Lung (tissue), 11 donors: ENCODE measurements at regions not wholly inside any gene's neighbourhood (a gene's known extent, or its start where the extent isn't known, plus 50 kb on each side); places are given as distances from the start of the nearest gene placed in this dataset.

Experiments used
- ATAC-seq: fragments of 200-7000 bp; cut with Tn5 transposase; one replicate; pipeline ENCODE4 v1.9.1; 2020; ENCODE audit warnings: moderate number of reproducible peaks; ENCODE audit not compliant: insufficient read depth, low FRiP score
- DNase-seq, 3 donors: peaks; one replicate each; pipeline ENCODE4 v3.0.0-alpha.2; 2013 to 2017
- H3K27ac ChIP-seq, 2 donors: one replicate each; pipeline ENCODE4 v1.5.1; 2013; ENCODE audit warnings: mild to moderate bottlenecking in 2 of 2, moderate library complexity in 2 of 2, control low read depth in 1 of 2, inconsistent platforms in 1 of 2, low read depth in 1 of 2, low read length in 1 of 2
- H3K27me3 ChIP-seq, 3 donors: one replicate each; pipeline ENCODE4 v1.5.1; 2013; ENCODE audit warnings: low read length in 2 of 3; ENCODE audit not compliant: control insufficient read depth in 3 of 3, insufficient read depth in 3 of 3
- H3K36me3 ChIP-seq, 4 donors: one replicate each; pipeline ENCODE4 v1.5.1; 2013; ENCODE audit warnings: low read length in 4 of 4, mild to moderate bottlenecking in 1 of 4, moderate library complexity in 1 of 4; ENCODE audit not compliant: control insufficient read depth in 4 of 4, insufficient read depth in 4 of 4
- H3K4me1 ChIP-seq, 5 donors: one replicate each; pipeline ENCODE4 v1.5.1; 2013; ENCODE audit warnings: low read length in 5 of 5, mild to moderate bottlenecking in 2 of 5, moderate library complexity in 1 of 5; ENCODE audit not compliant: control insufficient read depth in 5 of 5, insufficient read depth in 5 of 5
- H3K4me3 ChIP-seq: one replicate; pipeline ENCODE4 v1.5.1; 2013; ENCODE audit warnings: mild to moderate bottlenecking, control low read depth, moderate library complexity
- H3K9ac ChIP-seq, 2 donors: one replicate each; pipeline ENCODE4 v1.5.1; 2013; ENCODE audit warnings: low read length in 2 of 2, control low read depth in 1 of 2; ENCODE audit not compliant: insufficient read depth in 1 of 2
- H3K9me3 ChIP-seq, 4 donors: one replicate each; pipeline ENCODE4 v1.5.1; 2013; ENCODE audit warnings: low read length in 3 of 4, mild to moderate bottlenecking in 1 of 4, moderate library complexity in 1 of 4; ENCODE audit not compliant: control insufficient read depth in 4 of 4, insufficient read depth in 3 of 4
- CTCF ChIP-seq: IDR thresholded peaks from 2 replicates; pipeline ENCODE4 v1.5.1; 2012; ENCODE audit warnings: mild to moderate bottlenecking; ENCODE audit errors: control extremely low read depth, extremely low read depth
- WGBS, 2 donors: extraction: QIAGEN DNeasy Blood & Tissue Kit; methylation state at CpG; one replicate each; pipeline ENCODE4 v1.1.7; 2013; 5-methylcytosine and 5-hydroxymethylcytosine counted together
- donor health status: control.
- donor health status: control.
- donor health status: Bipolar disorder and iron deficiency.
- donor health status: healthy.
- donor health status: DM: yes; HTN: yes; CAD: no.

DNA sequence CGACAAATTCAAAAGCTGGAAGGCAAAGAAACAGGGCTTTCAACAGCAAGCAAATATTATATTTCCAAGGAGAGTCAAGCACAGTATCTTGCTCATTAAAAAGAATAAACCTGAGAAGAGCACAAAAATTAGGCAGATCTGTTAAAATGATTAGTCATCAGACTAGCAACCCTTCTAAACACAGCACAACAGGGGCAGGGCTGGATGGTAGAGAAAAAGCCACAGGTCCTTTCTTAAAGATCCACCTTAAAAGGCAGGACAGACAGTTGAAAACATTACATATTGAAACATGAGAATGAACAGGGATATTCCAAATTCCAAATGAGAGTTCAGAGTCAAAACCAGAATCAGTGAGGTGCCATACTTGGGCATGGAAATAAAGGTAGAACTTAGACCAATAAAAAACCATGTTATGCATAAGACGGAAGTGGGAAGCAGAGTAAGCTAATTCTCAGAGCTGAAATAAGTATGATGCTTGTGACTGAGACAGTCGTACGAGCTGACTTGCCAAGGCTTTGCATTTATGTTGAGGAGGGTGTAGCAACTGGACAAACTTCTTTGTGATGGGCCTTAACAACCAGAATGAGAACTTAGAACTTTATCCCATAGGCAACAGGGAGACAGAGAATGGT lies 126.9 kb upstream of the FAM9B start:
- Histone ChIP-seq H3K27me3 (peaks cover 0 to 14% (median 13%) of the 10 kb centered on the region in 3 donors), H3K4me3 (no peak overlapping the region), H3K9ac (no peak overlapping the region), H3K4me1 (peaks cover 0 to 2% (median 0%) of the 10 kb centered on the region in 5 donors), H3K9me3 (no peaks in the 10 kb centered on the region), H3K36me3 (no peaks in the 10 kb centered on the region), H3K27ac (no peak overlapping the region)
- no peak for TF ChIP-seq CTCF
- ATAC-seq (no peak), DNase-seq (no peak)
- WGBS, 2 donors: 89 to 99% methylated on average over 4 of the region's 4 CpGs

DNA sequence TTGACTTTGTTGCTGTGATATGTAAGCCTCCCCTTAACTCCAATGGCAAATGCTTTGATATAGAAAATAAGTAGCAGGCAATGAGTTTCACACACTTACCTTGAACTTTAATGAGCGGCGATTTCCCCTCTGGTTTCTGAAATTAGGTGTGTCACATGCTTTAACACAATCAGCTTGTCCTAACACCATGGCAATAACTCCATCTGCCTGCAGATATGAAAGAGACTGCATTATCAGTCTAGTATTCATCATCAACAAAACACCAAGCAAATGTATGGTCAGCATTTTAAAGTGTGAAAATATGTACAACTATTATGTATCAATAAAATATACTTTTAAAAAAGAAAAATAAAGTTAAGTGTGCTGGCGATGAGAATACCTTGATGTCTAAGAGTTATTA lies 128.8 kb upstream of the FAM9B start:
- WGBS, 2 donors: 73 to 86% methylated on average over 3 of the region's 3 CpGs
- Histone ChIP-seq H3K9me3 (peaks cover 0 to 2% (median 0%) of the 10 kb centered on the region in 4 donors), H3K9ac (no peak overlapping the region), H3K4me1 (peaks cover 0 to 2% (median 0%) of the 10 kb centered on the region in 5 donors), H3K4me3 (no peak overlapping the region), H3K27ac (no peak overlapping the region), H3K27me3 (peaks cover 0 to 13% (median 6%) of the 10 kb centered on the region in 3 donors), H3K36me3 (no peaks in the 10 kb centered on the region)
- no peak for TF ChIP-seq CTCF
- DNase-seq (peak in 1 of 3 donors; percentile 10), ATAC-seq (no peak)

DNA sequence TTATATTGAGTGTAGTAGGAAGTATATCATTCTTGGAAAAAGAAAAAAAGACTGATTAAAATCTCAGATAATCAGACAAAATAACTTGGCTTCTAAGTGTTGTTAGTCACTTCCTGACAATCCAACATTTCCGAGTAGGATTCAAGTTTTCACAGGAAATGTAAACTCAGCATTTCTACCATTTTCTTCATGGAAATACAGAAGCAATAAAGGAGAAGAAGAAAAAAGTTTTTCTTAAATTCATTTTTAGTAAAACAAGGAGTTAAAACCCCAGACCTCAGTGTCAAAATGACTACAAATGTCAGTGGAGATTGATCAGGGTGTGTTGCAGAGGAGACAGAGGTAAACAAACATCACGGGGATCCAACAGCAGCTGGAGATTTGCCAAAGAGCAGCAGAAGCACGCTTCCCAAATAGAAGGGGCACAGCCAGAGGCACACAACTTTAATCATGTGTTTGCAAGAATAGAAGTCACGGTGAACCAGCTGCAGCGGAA lies 129.3 kb upstream of the FAM9B start:
- ATAC-seq (no peak), DNase-seq (peak; percentile 39 to 63 (median 61))
- Histone ChIP-seq H3K9me3 (peaks cover 0 to 2% (median 0%) of the 10 kb centered on the region in 4 donors), H3K27ac (no peak overlapping the region), H3K4me3 (no peak overlapping the region), H3K4me1 (peaks cover 0 to 2% (median 0%) of the 10 kb centered on the region in 5 donors), H3K27me3 (peaks cover 0 to 12% (median 6%) of the 10 kb centered on the region in 3 donors), H3K9ac (no peak overlapping the region), H3K36me3 (no peaks in the 10 kb centered on the region)
- TF ChIP-seq CTCF: no peak
- 31 to 34% methylated on average over 4 to 5 of the region's 5 CpGs for WGBS, 2 donors
